GM23248 (cell line): ENCODE measurements at regions not wholly inside any gene's neighbourhood (a gene's known extent, or its start where the extent isn't known, plus 50 kb on each side); places are given as distances from the start of the nearest gene placed in this dataset.

Experiments used
- EZH2 ChIP-seq: fragments of 200-600 bp; sonication (generic); IDR thresholded peaks from 2 replicates; pipeline ENCODE4 v1.6.1; 2018; ENCODE audit warnings: antibody characterized with exemption, mild to moderate bottlenecking; ENCODE audit not compliant: insufficient read depth, poor library complexity, severe bottlenecking
- EZH2phosphoT487 ChIP-seq: fragments of 200-600 bp; sonication (generic); IDR thresholded peaks from 2 replicates; pipeline ENCODE4 v1.6.1; 2018; ENCODE audit warnings: antibody characterized with exemption, moderate library complexity, mild to moderate bottlenecking, low read depth; ENCODE audit not compliant: insufficient read depth

GRCh38 chr5:28408651-28409050 is 1370.3 kb upstream of the CDH9 start:
- no peak for TF ChIP-seq EZH2
- no peak for TF ChIP-seq EZH2phosphoT487
